Activated gamma-delta T cell (primary cell): ENCODE measurements at regions not wholly inside any gene's neighbourhood (a gene's known extent, or its start where the extent isn't known, plus 50 kb on each side); places are given as distances from the start of the nearest gene placed in this dataset.

Experiments used
- DNase-seq: peaks from one replicate; lab custom pipeline; 2025; lab: John Stamatoyannopoulos, UW

- DNase-seq = no peak
Observed at GRCh38 chr6:1482381-1483166, 93.2 kb downstream of the FOXF2 start.

- DNase-seq = no peak
Observed at GRCh38 chr6:1485678-1486077, 96.3 kb downstream of the FOXF2 start.

DNA sequence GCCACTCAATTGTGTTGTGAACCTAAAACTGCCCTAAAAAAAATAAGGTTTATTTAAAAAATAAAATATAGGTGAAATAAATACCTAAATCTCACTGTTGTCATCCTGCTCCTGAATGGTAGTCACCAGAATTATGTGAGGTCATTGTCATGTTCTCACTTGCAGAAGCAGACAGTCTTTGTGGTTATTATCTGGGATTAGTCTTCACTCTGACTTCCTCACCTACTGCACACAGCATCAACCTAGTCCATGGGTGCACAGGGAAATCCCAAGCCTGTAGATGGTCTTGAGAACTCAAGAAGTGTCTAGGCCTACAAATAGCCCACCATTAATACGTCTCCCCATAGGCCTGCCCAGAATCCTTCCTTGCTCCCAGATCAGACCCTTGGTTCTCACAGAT, 97.0 kb downstream of the FOXF2 start:
- no peak for DNase-seq

DNA sequence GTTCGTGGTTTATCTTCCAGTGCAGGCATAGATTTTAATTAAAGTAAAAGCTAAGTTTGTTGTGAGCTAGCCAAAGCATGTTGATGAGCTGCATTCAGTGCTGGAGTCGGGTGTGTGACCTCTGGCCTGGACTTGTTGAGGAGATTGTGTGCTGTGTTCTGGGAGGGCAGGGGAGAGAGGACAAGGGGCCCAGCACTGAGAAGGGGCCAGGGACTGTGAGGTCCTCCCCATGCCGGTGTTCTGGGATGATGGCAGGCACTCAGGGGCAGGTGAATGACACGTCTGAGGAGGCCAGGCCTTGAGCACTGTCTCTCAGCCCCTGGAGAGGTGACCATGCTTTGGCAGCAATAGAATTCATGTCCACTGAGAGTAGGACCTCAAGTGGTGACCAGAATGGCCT, 97.9 kb downstream of the FOXF2 start:
- no peak for DNase-seq

- no peak for DNase-seq
Observed at GRCh38 chr6:1491025-1491424, 101.6 kb downstream of the FOXF2 start.

DNA sequence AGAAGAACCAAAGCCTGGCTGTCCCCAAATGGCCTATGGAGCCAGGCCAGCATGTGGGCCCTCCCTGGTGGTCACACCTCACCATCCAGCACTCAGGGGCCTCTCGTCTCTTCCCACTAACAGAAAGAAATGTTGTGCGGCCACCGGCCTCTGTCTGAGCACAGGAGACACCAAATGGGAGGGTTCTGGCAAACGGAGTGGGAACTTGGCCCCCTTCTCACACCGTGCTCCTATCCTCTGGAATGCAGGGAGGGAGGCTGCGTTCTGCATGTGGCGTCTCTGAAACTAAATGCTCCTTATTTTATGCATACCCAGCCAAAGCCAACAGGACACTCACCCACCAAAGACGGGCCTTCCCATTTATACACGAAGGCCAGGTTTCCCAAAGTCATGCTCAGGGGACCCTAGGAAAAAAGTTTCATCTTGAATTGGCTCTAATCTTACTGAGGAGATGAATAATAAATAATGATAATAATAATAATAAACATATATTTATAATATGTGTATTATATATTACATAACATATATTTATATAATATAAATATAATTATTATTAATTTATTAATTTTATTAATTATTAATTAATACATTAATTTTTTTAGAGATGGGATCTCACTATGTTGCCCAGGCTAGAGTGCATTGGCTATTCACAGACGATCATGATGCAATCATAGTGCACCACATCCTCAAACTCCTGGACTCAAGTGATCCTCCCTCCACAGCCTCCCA, 102.4 kb downstream of the FOXF2 start:
- DNase-seq = no peak

DNA sequence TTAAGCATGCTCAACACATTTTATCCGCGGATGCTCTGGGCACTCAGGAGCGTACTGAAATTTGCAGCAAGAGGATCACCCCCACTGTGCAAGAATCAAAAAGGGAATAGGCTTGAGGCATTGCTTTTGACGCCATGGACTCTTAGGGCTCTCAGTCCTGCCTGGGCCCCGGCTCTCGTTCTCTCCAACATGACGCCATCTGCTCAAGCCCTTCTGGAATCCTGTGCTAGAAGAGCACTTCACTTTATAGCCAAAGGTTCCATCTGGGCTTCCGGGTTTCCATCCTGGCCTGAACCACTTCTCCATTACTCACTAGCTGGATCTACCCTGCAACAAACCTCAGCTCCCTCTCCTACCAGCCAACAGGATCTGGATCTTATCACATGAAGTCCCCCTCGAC, 105.3 kb downstream of the FOXF2 start:
- DNase-seq = no peak

- no peak for DNase-seq
Observed at GRCh38 chr6:1495344-1495743, 106.0 kb downstream of the FOXF2 start.

- no peak for DNase-seq
Observed at GRCh38 chr6:1496092-1496491, 106.7 kb downstream of the FOXF2 start.

- no peak for DNase-seq
Observed at GRCh38 chr6:1496836-1497760, 107.7 kb downstream of the FOXF2 start.

- DNase-seq = no peak
Observed at GRCh38 chr6:1497761-1498105, 108.4 kb downstream of the FOXF2 start.

- no peak for DNase-seq
Observed at GRCh38 chr6:1498491-1499113, 109.2 kb downstream of the FOXF2 start.

DNA sequence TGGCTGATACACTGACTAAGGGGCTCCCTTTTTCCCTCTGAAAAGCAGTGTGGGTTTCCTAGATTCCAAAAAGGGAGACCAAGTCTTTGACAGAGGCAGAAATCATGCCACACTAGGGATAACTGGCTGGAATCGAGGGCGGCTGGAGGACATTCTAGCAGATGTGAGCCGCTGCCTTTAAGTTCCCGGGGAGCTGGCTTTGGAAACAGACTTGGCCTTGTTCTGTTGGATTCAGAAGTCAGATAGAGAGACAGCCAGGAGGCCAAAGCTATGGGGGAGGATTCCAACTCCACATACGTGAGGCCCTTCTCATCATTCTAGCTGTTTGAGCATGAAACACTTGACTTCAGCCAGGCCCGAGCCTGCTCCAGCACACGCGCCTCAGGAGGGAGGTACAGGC, 109.9 kb upstream of the FOXC1 start:
- no peak for DNase-seq

GRCh38 chr6:1500913-1501312, 108.8 kb upstream of the FOXC1 start:
- DNase-seq = no peak

GRCh38 chr6:1502041-1502440, 107.7 kb upstream of the FOXC1 start:
- DNase-seq = no peak

- no peak for DNase-seq
Observed at GRCh38 chr6:1503811-1504210, 105.9 kb upstream of the FOXC1 start.

- no peak for DNase-seq
Observed at GRCh38 chr6:1504465-1504864, 105.2 kb upstream of the FOXC1 start.

GRCh38 chr6:1507251-1507650, 102.5 kb upstream of the FOXC1 start:
- no peak for DNase-seq

DNA sequence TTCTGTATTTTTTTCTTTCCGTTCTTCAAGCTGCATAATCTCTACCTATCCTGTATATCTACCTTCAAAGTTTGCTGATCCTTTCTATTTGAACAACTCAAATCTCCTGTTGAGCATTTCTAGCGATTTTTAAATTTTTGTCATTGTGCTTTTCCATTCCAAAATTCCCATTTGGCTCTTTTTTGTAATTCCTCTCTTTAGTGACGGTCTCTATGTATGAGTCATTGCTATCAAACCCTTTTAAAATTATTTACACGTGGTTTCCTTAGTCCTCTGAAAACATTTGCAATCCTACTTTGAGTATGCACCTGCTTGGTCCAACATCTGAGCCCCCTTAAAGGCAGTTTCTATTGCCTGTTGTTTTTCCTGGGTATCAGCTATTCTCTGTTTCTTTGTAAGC, 100.5 kb upstream of the FOXC1 start:
- no peak for DNase-seq

GRCh38 chr6:1510239-1510638, 99.5 kb upstream of the FOXC1 start:
- DNase-seq = no peak

DNA sequence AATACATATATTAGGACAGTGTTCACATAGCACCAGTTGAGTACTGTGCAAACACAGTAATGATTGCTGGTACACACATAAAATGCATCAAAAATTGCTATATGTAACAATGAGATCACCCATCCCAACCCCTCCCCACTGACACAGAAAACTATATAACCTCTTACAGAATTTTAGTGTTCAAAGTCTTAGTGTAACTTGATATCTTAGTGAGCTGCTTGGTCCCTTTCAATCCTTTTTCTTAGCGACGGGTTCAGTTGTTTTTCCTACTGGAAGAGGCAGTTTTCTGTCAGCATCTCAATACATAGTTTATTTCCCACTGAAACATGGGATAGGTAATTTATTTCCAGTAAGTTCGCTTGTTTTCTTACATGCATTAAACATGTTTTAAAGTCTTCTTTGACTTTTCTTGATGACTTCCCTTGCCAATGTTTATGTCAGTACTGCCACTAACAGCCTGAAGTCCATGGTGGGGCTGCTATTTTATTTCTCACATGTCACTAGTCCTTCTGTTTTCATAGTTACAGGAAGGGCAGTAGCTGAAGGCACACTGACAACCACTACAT, 96.4 kb upstream of the FOXC1 start:
- no peak for DNase-seq

GRCh38 chr6:1514078-1514477, 95.6 kb upstream of the FOXC1 start:
- no peak for DNase-seq
